GM12875 (cell line): ENCODE measurements at regions not wholly inside any gene's neighbourhood (a gene's known extent, or its start where the extent isn't known, plus 50 kb on each side); places are given as distances from the start of the nearest gene placed in this dataset.

ENCODE experiments used
- H3K4me3 ChIP-seq: one replicate; pipeline ENCODE4 v1.5.1; 2011; ENCODE audit warnings: low read depth, low read length, control low read depth
- CTCF ChIP-seq: IDR thresholded peaks from 2 replicates; pipeline ENCODE4 v1.5.1; 2011; ENCODE audit warnings: low read depth, mild to moderate bottlenecking, control low read depth, inconsistent platforms, low read length, moderate library complexity, borderline replicate concordance; ENCODE audit not compliant: insufficient read depth

- H3K4me3 ChIP-seq, result no peak overlapping the region
- TF ChIP-seq CTCF, result no peak
Measured at GRCh38 chr12:3994500-3994899, 121.3 kb upstream of the PARP11 start.

DNA sequence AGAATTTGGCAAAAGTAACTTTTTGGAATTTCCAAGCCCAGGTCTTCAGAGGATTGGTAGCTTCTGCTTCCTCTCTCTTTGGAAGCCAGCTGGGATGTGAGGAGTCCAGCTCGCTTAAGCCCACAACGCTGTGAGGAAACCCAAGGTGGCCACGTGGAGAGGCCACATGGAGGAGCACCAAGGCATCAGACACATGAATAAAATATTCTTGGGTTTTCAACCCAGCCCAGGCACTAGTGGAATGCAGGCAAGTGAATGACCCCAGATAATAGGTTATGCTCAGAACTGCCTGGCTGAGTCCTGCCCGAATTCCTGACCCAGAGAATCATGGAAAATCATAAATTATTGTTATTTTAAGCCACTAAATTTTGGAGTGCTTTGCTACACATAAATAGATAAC lies 119.7 kb upstream of the PARP11 start:
- no peak overlapping the region for H3K4me3 ChIP-seq
- no peak for TF ChIP-seq CTCF

DNA sequence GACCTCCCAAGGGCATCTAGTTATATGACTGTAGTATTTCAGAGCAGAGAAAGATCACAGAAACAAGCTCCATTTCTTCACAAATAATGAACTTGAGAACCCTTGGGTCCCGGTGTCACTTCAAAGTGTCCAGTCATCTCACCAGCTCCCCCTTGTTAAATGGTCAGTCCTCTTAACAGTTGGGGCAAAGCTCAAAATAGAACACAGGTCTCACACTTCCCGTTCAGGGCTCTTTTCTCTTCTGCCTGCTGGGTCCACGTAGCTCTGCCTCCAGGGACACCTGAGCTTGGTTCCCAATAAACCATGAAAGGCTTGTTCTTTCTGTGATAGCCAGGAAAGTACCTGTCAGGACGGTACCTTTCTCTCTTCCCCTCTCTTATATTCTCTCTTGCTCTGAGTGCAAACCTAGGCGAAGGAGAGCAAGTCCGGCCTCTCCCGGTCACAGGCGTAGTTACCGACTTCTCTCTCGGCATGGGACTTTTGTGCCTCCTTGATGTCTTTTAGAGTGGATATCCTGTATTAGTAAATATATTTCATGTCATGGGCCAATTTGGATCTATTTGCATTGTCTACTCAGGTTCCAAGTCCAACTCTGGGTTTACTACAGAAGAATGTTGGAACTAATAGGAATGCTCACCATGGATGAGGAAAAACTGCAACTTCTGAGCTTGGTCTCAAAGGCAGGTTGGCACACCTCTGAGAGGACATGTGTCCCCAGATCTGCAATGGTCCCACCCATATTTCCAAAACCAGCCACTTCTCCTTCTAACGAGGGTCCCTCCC lies 118.8 kb upstream of the PARP11 start:
- TF ChIP-seq CTCF, result no peak
- H3K4me3 ChIP-seq, result no peak overlapping the region

GRCh38 chr12:3990501-3991280 lies 117.5 kb upstream of the PARP11 start:
- TF ChIP-seq CTCF, result no peak
- no peak overlapping the region for H3K4me3 ChIP-seq

DNA sequence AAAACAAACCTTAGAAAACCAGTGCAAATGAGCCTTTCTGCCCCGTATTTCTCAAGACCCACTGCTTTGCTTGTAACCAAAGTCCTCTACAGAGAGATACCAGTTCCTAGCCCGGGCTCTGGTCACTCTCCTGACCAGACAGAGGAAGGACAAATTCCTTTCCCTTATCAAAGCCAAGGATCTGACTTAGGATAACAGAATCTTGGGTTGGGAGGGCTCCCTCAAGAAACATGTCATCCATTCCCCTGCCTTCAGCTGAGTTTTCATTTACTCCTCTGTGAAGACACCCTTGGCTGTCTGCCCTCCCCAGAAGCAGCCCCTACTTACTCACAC lies 116.0 kb upstream of the PARP11 start:
- no peak overlapping the region for H3K4me3 ChIP-seq
- TF ChIP-seq CTCF, result no peak

DNA sequence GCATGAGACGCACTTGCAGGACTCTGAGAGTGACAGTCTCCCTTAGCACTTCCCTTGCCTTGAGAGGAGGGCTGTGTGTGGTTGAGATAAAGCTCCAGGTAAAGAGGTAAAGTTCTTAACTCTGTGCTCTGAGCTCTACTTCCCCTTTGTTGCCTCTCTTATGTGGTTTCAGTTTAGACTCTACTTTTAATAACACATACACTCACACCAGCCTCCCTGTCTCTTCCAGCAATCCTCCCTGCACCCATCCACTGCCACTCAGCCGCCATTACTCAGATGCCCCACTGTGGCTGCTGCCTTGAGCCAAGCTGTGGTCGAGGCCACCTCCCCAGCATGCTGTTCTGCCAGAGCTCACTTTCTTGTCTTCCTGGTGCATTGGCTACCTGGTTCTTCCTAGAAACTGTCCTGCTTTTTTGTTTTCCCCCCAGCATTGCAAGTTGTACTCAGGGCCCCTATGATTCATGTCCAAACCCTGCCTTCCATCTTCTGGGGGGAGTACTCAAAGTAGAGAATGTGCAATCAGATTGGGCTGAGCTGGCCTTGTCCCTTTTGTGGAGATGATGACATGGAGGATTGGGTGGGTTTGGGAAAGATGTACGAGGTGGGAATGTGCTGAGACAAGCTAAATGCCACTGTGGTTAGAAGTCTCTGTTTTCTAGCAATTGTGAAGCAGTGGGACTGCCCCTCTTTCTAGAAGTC lies 115.5 kb upstream of the PARP11 start:
- TF ChIP-seq CTCF, result no peak
- H3K4me3 ChIP-seq, result no peak overlapping the region
